Heart right ventricle (tissue), 16 donors: ENCODE measurements at regions not wholly inside any gene's neighbourhood (a gene's known extent, or its start where the extent isn't known, plus 50 kb on each side); places are given as distances from the start of the nearest gene placed in this dataset.
"Not testable (repeated sequence)": the region's sequence is repeated elsewhere in the genome, so short reads cannot be mapped to it uniquely, and the experiment has no call there.

Experiments used
- ATAC-seq, 8 donors: fragments of 200-7000 bp; cut with Tn5 transposase; one replicate each; pipeline ENCODE4 v1.9.1; 2020; ENCODE audit warnings: mild to moderate bottlenecking in 8 of 8, moderate library complexity in 8 of 8, moderate number of reproducible peaks in 1 of 8
- DNase-seq, 2 donors: peaks; one replicate each; pipeline ENCODE4 v3.0.0-alpha.2; 2020
- H3K27ac ChIP-seq, 10 donors: fragments of 200-600 bp; sonication (generic) in 2 of 10; one replicate each; pipeline versions ENCODE4 v1.5.0 to v1.8.0; 2020 to 2022; ENCODE audit warnings: mild to moderate bottlenecking in 3 of 10
- H3K27me3 ChIP-seq, 7 donors: fragments of 200-600 bp; one replicate each; pipeline ENCODE4 v1.8.0; 2021 to 2022; ENCODE audit warnings: mild to moderate bottlenecking in 2 of 7
- H3K36me3 ChIP-seq, 9 donors: fragments of 200-600 bp; sonication (generic) in 1 of 9; one replicate each; pipeline versions ENCODE4 v1.5.0 to v1.8.0; 2020 to 2022; ENCODE audit warnings: mild to moderate bottlenecking in 2 of 9
- H3K4me1 ChIP-seq, 9 donors: fragments of 200-600 bp; sonication (generic) in 1 of 9; one replicate each; pipeline versions ENCODE4 v1.5.0 to v1.8.0; 2020 to 2022; ENCODE audit warnings: mild to moderate bottlenecking in 4 of 9
- H3K4me3 ChIP-seq, 10 donors: fragments of 200-600 bp; sonication (generic) in 2 of 10; one replicate each; pipeline versions ENCODE4 v1.5.0 to v1.8.0; 2020 to 2022; ENCODE audit warnings: mild to moderate bottlenecking in 7 of 10, moderate library complexity in 2 of 10
- H3K9me3 ChIP-seq, 11 donors: fragments of 200-600 bp in 10 of 11; sonication (generic) in 2 of 11; one replicate each; pipeline versions ENCODE4 v1.5.0 to v1.8.0; 2013 to 2022; ENCODE audit warnings: mild to moderate bottlenecking in 2 of 11, control low read depth in 1 of 11, moderate library complexity in 1 of 11
- WGBS, 2 donors: extraction: QIAGEN DNeasy Blood & Tissue Kit; methylation state at CpG; one replicate each; pipeline ENCODE4 v1.1.7; 2013; ENCODE audit warnings: inconsistent platforms in 1 of 2; 5-methylcytosine and 5-hydroxymethylcytosine counted together
- intact Hi-C, 10 donors: fragments of 100-400 bp; cut with DNase I; formaldehyde crosslinking; loops; one replicate each; pipeline versions ENCODE4 v1.11.1 to v1.14.2; 2022
- TF ChIP-seq, protein P1 (sequence below), 9 donors: fragments of 200-600 bp; sonication (generic) in 2 of 9; IDR thresholded peaks; one replicate each; pipeline versions ENCODE4 v1.5.0 to v1.8.0; 2021 to 2022; ENCODE audit warnings: antibody characterized with exemption in 9 of 9, mild to moderate bottlenecking in 5 of 9, moderate library complexity in 1 of 9
- donor health status: Arrhythmogenic right ventricular cardiomyopathy.
- donor health status: ischemic (EF 13 %, LVEDD 7.1; RV severe dilation, severe dysfunction).
- donor health status: healthy with polysubstance abuse.
- donor health status: DM: no; HTN: yes; CAD: no.
- donor health status: DM: no; HTN: no; CAD: no.
- donor health status: ischemic (EF 25% LVEDD 6.9; RV normal size, moderate dysfunction).
- donor health status: ischemic (EF 25% LVEDD 5.7; RV mildly dilated, moderate dysfunction).
- donor health status: healthy.
- donor health status: DM: yes; HTN: yes; CAD: no.
- donor health status: Ischemic cardiomyopathy.
- donor health status: ischemic (EF 35%, LVEDD 5.7; RV mildly dilated, moderate dysfunction).
- donor health status: nonischemic (EF 11% LVEDD 7.7; RV severe dilation, severe dysfunction).
- donor health status: DM: yes; HTN: yes; CAD: no.
- donor health status: PGD.
- donor health status: ischemic (EF 29% LVEDD 5.4; RV normal size, mild dysfunction).
- donor health status: nonischemic (EF 23%, LVEDD 6.1; RV moderate dilation, normal function).

DNA sequence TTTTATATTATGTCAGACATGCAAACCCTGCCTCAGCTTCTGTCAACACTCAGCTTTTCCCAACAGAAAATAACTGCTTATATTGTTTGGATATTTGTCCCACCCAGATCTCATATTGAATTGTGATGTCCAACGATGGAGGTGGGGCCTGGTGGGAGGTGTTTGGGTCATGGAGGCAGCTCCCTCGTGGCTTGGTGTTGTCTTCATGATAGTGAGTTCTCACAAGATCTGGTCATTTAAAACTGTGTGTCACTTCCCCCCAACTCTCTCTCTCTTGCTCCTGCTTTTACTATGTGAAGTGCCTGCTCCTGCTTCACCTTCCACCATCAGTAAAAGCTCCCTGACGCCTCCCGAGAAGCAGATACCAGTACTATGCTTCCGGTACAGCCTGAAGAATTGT is 85.8 kb upstream of the KCNMA1 start:
- 66 to 70% methylated on average over 5 of the region's 5 CpGs for WGBS, 2 donors
- peaks cover 0 to 7% (median 0%) of the 10 kb centered on the region in 7 donors for H3K27me3 ChIP-seq
- no peaks in the 10 kb centered on the region for H3K4me1 ChIP-seq
- TF ChIP-seq, protein P1, sequence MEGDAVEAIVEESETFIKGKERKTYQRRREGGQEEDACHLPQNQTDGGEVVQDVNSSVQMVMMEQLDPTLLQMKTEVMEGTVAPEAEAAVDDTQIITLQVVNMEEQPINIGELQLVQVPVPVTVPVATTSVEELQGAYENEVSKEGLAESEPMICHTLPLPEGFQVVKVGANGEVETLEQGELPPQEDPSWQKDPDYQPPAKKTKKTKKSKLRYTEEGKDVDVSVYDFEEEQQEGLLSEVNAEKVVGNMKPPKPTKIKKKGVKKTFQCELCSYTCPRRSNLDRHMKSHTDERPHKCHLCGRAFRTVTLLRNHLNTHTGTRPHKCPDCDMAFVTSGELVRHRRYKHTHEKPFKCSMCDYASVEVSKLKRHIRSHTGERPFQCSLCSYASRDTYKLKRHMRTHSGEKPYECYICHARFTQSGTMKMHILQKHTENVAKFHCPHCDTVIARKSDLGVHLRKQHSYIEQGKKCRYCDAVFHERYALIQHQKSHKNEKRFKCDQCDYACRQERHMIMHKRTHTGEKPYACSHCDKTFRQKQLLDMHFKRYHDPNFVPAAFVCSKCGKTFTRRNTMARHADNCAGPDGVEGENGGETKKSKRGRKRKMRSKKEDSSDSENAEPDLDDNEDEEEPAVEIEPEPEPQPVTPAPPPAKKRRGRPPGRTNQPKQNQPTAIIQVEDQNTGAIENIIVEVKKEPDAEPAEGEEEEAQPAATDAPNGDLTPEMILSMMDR (IDR thresholded peaks at IDR 0.05) = no peak
- peaks cover 0 to 12% (median 0%) of the 10 kb centered on the region in 11 donors for H3K9me3 ChIP-seq
- DNase-seq (no peak), ATAC-seq (no peak)
- no peak overlapping the region for H3K27ac ChIP-seq
- no peak overlapping the region for H3K4me3 ChIP-seq
- no peaks in the 10 kb centered on the region for H3K36me3 ChIP-seq
- intact Hi-C loops = no loop called here

DNA sequence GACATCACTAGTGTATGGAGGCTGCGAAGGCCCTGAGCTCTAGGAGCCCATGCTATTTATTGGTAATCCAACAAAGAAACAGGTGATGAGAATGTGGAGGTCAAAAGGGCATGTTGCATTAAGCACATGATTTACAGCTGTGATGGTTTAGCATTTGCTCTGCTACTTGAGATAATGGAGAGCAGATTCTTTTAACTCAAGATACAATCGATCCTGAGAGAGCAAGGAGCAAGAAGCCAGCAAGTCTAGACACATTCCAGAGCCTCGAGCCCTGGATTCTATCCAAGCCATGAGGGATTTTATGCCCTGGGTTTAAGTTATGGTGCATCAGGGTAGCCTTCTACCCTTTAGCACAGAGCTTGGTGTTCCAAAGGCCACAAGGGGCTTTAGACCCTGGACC is 85.3 kb upstream of the KCNMA1 start:
- H3K4me3 ChIP-seq, H3K36me3 ChIP-seq, intact Hi-C loops, ATAC-seq, DNase-seq, H3K27me3 ChIP-seq, H3K4me1 ChIP-seq, H3K27ac ChIP-seq: not testable (repeated sequence)
- WGBS, 2 donors = 37 to 41% methylated on average over 3 of the region's 3 CpGs
- peaks cover 0 to 12% (median 0%) of the 10 kb centered on the region in 11 donors for H3K9me3 ChIP-seq

DNA sequence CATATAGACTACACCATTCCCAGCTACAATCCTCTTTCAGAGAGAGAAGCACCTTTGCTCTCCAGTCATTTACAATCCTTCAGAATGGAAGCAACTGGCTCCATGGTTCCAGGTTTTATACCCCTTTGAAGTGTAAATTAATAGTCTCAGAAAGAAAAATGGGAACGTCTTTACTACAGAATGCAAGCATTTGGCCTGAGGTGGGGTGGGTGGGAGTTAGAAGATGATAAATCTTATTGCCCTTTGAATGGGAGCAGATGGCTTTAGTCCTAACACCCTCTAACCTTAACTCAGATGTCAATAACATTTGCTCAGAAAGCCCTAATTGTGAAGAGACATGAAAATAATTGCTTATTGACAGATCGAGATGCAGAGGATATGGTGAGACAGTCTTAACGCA is 84.2 kb upstream of the KCNMA1 start:
- TF ChIP-seq, protein P1 (IDR thresholded peaks at IDR 0.05) = no peak
- ATAC-seq (no peak), DNase-seq (no peak)
- Histone ChIP-seq H3K4me3 (no peak overlapping the region), H3K4me1 (no peaks in the 10 kb centered on the region), H3K27me3 (peaks cover 0 to 9% (median 3%) of the 10 kb centered on the region in 7 donors), H3K27ac (no peak overlapping the region), H3K36me3 (no peaks in the 10 kb centered on the region), H3K9me3 (peaks cover 0 to 12% (median 0%) of the 10 kb centered on the region in 11 donors)
- intact Hi-C loops = no loop called here
- WGBS, 2 donors = 93 to 94% methylated on average over 3 of the region's 3 CpGs

DNA sequence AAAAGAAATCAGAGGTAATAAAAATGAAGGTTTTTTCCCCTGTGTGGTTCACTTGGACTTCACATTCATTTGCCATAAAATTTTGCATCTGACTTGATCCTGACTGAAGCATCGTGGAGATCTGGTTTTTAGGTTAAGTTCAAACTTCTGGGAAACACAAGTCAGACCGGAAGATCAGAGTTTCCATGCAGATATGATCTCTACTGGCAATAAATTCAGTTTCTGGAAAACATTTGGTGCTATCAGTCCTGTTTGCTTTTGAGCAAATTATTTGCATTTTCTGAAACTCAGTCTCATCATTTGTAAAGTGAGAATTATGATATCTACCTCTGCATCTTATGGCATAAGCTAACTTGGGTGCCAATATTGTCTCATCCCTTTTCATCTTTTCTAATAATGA is 81.3 kb upstream of the KCNMA1 start:
- Histone ChIP-seq H3K9me3 (peaks cover 0 to 3% (median 0%) of the 10 kb centered on the region in 11 donors), H3K36me3 (no peaks in the 10 kb centered on the region), H3K4me3 (no peak overlapping the region), H3K4me1 (no peaks in the 10 kb centered on the region), H3K27ac (no peak overlapping the region), H3K27me3 (peaks cover 0 to 26% (median 9%) of the 10 kb centered on the region in 7 donors)
- DNase-seq (no peak), ATAC-seq (no peak)
- TF ChIP-seq, protein P1 (IDR thresholded peaks at IDR 0.05) = no peak
- WGBS, 2 donors = 54 to 63% methylated on average over 2 of the region's 2 CpGs
- intact Hi-C loops = loop anchor here in 3 of 10 donors (10.0 kb wide), 1 partner anchor 554 kb away; no protein-coding TSS in a partner anchor

DNA sequence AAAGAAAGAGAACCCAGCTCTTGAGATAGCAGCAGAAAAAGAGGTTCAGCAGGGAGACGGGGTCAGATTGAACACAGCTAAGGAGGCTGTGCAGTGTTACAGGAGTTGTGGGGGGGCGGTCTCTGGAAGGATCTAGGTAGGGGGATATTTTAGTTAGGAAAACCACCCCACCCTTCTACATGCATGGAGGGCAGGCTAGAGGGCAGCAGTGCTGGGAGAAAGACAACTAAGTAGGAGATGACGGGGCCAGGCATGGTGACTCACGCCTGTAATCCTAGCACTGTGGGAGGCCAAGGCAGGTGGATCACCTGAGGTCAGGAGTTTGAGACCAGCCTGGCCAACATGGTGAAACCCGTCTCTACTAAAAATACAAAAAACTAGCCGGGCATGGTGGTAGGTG is 80.7 kb upstream of the KCNMA1 start:
- not testable (repeated sequence) for H3K36me3 ChIP-seq, H3K9me3 ChIP-seq, ATAC-seq, H3K4me1 ChIP-seq, H3K4me3 ChIP-seq, DNase-seq, H3K27ac ChIP-seq
- WGBS, 2 donors = 75 to 84% methylated on average over 6 of the region's 6 CpGs
- intact Hi-C loops = loop anchor here in 3 of 10 donors (10.0 kb wide), 1 partner anchor 554 kb away; no protein-coding TSS in a partner anchor
- peaks cover 0 to 33% (median 13%) of the 10 kb centered on the region in 7 donors for H3K27me3 ChIP-seq
